Body of pancreas (tissue), 4 donors: ENCODE measurements at regions not wholly inside any gene's neighbourhood (a gene's known extent, or its start where the extent isn't known, plus 50 kb on each side); places are given as distances from the start of the nearest gene placed in this dataset.

Experiments used
- ATAC-seq: fragments of 150-250 bp; one replicate; pipeline ENCODE4 v1.9.1; 2016
- DNase-seq, 4 donors: peaks; one replicate each; pipeline ENCODE4 v3.0.0-alpha.2; 2019
- H3K27ac ChIP-seq, 4 donors: fragments of 200-600 bp; sonication (generic); 1 replicate in 3 of 4; 2 replicates in 1 of 4; pipeline versions ENCODE4 v1.5.1 to v1.6.1; 2016 to 2019; ENCODE audit warnings: mild to moderate bottlenecking in 1 of 4, mixed read lengths in 1 of 4, moderate library complexity in 1 of 4
- H3K27me3 ChIP-seq, 2 donors: fragments of 200-600 bp; sonication (generic); one replicate each; pipeline ENCODE4 v1.6.0; 2016; ENCODE audit warnings: mild to moderate bottlenecking in 1 of 2
- H3K36me3 ChIP-seq, 2 donors: fragments of 200-600 bp; sonication (generic); replicated peaks in 1 of 2; 2 replicates each; pipeline ENCODE4 v1.5.1; 2016; ENCODE audit warnings: low read depth in 2 of 2; ENCODE audit not compliant: insufficient read depth in 1 of 2
- H3K4me1 ChIP-seq: fragments of 200-600 bp; sonication (generic); one replicate; pipeline ENCODE4 v1.6.0; 2016
- H3K4me3 ChIP-seq, 2 donors: fragments of 200-600 bp; sonication (generic); 1 replicate in 1 of 2; 2 replicates in 1 of 2; pipeline ENCODE4 v1.5.1; 2016 to 2019
- H3K9me3 ChIP-seq, 3 donors: fragments of 200-600 bp; sonication (generic); 1 replicate in 2 of 3; 2 replicates in 1 of 3; pipeline ENCODE4 v1.5.1; 2016
- CTCF ChIP-seq, 7 experiments: fragments of 450-650 bp in 4 of 7; fragments of 200-600 bp in 3 of 7; sonication (generic) in 3 of 7; IDR thresholded peaks; one replicate each; pipeline ENCODE4 v1.5.1; 2016 to 2019; ENCODE audit warnings: antibody characterized with exemption in 7 of 7
- POLR2A ChIP-seq, 3 donors: fragments of 450-650 bp; IDR thresholded peaks; one replicate each; pipeline ENCODE4 v1.6.1; 2016; ENCODE audit warnings: antibody characterized with exemption in 3 of 3, mild to moderate bottlenecking in 2 of 3
- WGBS, 2 donors: methylation state at CpG; one replicate each; pipeline ENCODE4 v1.1.5; 2017; 5-methylcytosine and 5-hydroxymethylcytosine counted together
- intact Hi-C: fragments of 100-400 bp; cut with DNase I; formaldehyde crosslinking; loops from one replicate; pipeline ENCODE4 v1.15.1; 2023

DNA sequence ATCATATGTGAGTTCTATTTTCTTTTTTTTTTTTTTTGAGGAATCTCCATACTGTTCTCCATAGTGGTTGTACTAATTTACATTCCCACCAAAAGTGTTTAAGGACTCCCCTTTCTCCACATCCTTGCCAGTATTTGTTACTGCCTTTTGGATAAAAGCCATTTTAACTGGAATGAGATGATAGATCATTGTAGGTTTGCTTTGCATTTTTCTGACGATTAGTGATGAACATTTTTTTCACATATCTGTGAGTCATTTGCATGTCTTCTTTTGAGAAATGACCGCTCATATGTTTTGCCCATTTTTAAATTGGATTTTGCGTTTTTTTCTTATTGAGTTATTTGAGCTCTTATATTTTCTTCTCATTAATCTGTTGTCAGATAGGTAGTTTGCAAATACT lies 394.8 kb downstream of the LRFN5 start:
- no peak for DNase-seq
- Histone ChIP-seq H3K27me3 (no peaks in the 10 kb centered on the region), H3K4me3 (no peak overlapping the region), H3K36me3 (no peaks in the 10 kb centered on the region), H3K9me3 (no peaks in the 10 kb centered on the region), H3K4me1 (no peaks in the 10 kb centered on the region), H3K27ac (no peak overlapping the region)
- 57 to 59% methylated on average over 3 of the region's 3 CpGs for WGBS, 2 donors
- intact Hi-C loops = no loop called here
- no peak for ATAC-seq
- TF ChIP-seq CTCF (IDR thresholded peaks at IDR 0.05) = no peak

DNA sequence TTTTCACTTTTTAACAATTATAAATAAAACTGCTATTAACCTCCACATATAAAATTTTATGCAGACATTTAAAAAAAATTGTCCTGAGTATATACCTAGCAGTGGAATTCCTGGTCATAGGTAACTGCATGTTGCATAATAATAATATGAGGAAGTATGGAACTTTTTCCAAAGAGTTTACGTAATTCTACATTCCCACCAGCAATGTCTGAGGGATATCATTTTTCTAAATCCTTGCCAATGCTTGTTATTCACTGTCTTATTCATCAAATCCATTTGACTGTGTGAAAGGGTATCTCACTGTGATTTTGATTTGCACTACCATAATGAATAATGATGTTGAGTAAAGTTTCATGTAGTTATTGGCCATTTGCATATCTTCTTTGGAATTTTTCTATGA lies 393.8 kb downstream of the LRFN5 start:
- no peak for ATAC-seq

DNA sequence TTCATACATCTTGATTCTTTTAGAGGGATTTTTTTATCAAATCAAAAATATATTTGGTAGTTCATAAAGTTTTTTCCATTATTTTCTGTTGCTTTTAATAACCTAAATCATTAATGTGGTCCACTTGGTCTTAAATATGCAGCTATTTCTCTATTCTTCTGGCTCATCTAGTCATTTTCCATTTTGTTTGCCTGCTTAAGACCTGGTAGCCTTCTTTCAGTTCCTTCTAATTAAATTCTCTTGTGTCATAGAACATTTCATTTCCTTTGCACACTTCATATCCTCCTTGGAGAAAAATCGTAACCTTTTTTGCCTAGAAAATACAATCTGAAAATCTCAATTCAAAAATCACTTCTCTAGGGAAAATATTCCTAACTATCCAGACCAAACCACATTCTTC lies 387.0 kb downstream of the LRFN5 start:
- 48 to 80% methylated on average over 1 of the region's 1 CpG for WGBS, 2 donors
- ATAC-seq = no peak
- H3K27me3 ChIP-seq = no peaks in the 10 kb centered on the region
- no peaks in the 10 kb centered on the region for H3K4me1 ChIP-seq
- no peaks in the 10 kb centered on the region for H3K36me3 ChIP-seq
- no peak for DNase-seq
- no peaks in the 10 kb centered on the region for H3K9me3 ChIP-seq
- TF ChIP-seq CTCF (IDR thresholded peaks at IDR 0.05) (no peak), POLR2A (IDR thresholded peaks at IDR 0.05) (no peak)
- intact Hi-C loops = no loop called here
- H3K4me3 ChIP-seq = no peak overlapping the region
- no peak overlapping the region for H3K27ac ChIP-seq

More for the DNA sequence above, 393.8 kb downstream of the LRFN5 start:
- no peaks in the 10 kb centered on the region for H3K36me3 ChIP-seq
- no peak overlapping the region for H3K4me3 ChIP-seq
- 76 to 81% methylated on average over 1 of the region's 1 CpG for WGBS, 2 donors
- no peaks in the 10 kb centered on the region for H3K27me3 ChIP-seq
- intact Hi-C loops = no loop called here
- TF ChIP-seq CTCF (IDR thresholded peaks at IDR 0.05) (no peak), POLR2A (IDR thresholded peaks at IDR 0.05) (no peak)
- no peak overlapping the region for H3K27ac ChIP-seq
- no peaks in the 10 kb centered on the region for H3K4me1 ChIP-seq
- no peak for DNase-seq
- H3K9me3 ChIP-seq = no peaks in the 10 kb centered on the region

GRCh38 chr14:41986700-41987099 lies 380.0 kb downstream of the LRFN5 start:
- TF ChIP-seq CTCF (IDR thresholded peaks at IDR 0.05) (no peak), POLR2A (IDR thresholded peaks at IDR 0.05) (no peak)
- Histone ChIP-seq H3K27ac (no peak overlapping the region), H3K9me3 (no peaks in the 10 kb centered on the region), H3K4me1 (no peaks in the 10 kb centered on the region), H3K36me3 (no peaks in the 10 kb centered on the region), H3K4me3 (no peak overlapping the region), H3K27me3 (no peaks in the 10 kb centered on the region)
- intact Hi-C loops = no loop called here
- DNase-seq = no peak
- no peak for ATAC-seq

- TF ChIP-seq POLR2A (IDR thresholded peaks at IDR 0.05) = no peak
- TF ChIP-seq CTCF (IDR thresholded peaks at IDR 0.05) = no peak
- DNase-seq (no peak), ATAC-seq (no peak)
- intact Hi-C loops = no loop called here
- no peaks in the 10 kb centered on the region for H3K9me3 ChIP-seq
- 24 to 42% methylated on average over 2 of the region's 2 CpGs for WGBS, 2 donors
- H3K4me1 ChIP-seq = no peaks in the 10 kb centered on the region
- H3K27ac ChIP-seq = no peak overlapping the region
- H3K36me3 ChIP-seq = no peaks in the 10 kb centered on the region
- no peaks in the 10 kb centered on the region for H3K27me3 ChIP-seq
- H3K4me3 ChIP-seq = no peak overlapping the region
These were observed 379.5 kb downstream of the LRFN5 start for GRCh38 chr14:41986083-41986645.
